ENCODE measurements at regions not wholly inside any gene's neighbourhood (a gene's known extent, or its start where the extent isn't known, plus 50 kb on each side); places are given as distances from the start of the nearest gene placed in this dataset.
"Not testable (repeated sequence)": the region's sequence is repeated elsewhere in the genome, so short reads cannot be mapped to it uniquely, and the experiment has no call there.

DNA sequence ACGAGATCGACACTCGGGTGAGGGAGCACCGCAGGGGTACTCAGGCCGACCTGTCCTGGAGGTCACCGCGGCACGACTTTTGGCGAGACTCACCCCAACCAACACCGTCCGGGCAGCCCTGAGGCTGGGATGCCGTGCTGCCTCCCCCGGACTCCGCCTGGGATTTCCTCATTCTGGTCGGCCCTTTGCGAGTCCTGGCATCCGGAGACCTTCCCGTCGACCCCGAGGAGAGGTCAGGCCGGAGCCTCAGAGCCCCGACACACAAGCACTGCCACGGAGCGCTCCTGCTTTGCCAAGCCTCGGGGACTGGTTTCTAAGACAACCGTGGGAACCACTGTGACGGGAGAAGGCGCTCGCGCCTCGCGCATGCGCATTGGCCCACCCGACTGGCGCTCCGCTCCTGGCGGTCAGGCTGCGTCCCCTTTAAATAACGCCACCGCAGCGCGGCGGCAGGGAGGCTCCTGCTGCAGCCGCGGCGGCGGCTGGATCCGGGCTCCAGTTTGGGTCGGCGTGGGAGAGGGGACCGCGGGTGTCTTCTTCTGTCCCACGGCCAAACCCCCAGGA is 166.4 kb upstream of the ZNF337 start:
- Histone ChIP-seq H3K27ac (peak overlapping the region in 1 of 4 donors; percentile 45), H3K4me1 (peaks cover 31 to 66% (median 44%) of the 10 kb centered on the region in 4 donors), H3K4me3 (peak overlapping the region; percentile 1 to 54 (median 48))
- TF ChIP-seq, protein P1, sequence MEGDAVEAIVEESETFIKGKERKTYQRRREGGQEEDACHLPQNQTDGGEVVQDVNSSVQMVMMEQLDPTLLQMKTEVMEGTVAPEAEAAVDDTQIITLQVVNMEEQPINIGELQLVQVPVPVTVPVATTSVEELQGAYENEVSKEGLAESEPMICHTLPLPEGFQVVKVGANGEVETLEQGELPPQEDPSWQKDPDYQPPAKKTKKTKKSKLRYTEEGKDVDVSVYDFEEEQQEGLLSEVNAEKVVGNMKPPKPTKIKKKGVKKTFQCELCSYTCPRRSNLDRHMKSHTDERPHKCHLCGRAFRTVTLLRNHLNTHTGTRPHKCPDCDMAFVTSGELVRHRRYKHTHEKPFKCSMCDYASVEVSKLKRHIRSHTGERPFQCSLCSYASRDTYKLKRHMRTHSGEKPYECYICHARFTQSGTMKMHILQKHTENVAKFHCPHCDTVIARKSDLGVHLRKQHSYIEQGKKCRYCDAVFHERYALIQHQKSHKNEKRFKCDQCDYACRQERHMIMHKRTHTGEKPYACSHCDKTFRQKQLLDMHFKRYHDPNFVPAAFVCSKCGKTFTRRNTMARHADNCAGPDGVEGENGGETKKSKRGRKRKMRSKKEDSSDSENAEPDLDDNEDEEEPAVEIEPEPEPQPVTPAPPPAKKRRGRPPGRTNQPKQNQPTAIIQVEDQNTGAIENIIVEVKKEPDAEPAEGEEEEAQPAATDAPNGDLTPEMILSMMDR (IDR thresholded peaks at IDR 0.05): peak in 2 of 6 experiments; percentile 21 to 46
- H3K9me3 ChIP-seq, H3K27me3 ChIP-seq, H3K36me3 ChIP-seq: not testable (repeated sequence)
- DNase-seq: peak; percentile 89 to 99
- ATAC-seq (ENCODE audit: low FRiP score in 2 of 2): peak in 1 of 2 donors; percentile 64
- 0% methylated on average over 10 to 14 of the region's 53 CpGs for WGBS, 2 donors

DNA sequence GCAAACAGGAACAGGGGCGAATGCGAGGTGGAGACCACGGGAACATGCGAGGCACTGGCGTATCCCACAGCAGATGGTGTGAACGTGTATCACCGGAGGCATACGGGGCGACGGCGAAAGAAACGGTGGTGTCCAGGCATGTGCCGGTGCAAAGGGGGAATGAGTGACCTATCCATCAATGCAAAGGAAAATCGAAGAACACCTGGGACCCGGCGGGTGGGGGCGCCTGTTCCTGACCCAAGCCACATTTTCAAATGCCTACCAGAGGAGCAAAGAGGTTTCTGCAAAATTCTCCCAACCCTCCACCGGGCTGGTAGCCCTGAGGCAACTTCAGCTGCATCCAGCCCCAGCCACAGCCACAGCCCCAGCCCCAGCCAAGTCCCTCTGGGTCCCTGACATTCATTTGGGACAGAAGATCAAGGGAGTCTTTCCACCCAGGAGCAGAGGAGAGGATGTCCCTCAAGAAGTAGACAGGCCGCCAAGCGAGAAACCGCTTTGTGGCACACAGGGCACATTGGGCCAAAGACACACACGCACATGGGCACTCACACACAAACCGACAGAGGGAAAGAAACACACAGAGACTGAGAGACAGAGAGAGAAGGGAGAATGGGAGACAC is 164.0 kb upstream of the ZNF337 start:
- Histone ChIP-seq H3K4me3 (no peak overlapping the region), H3K4me1 (peaks cover 28 to 57% (median 40%) of the 10 kb centered on the region in 4 donors), H3K9me3 (no peaks in the 10 kb centered on the region), H3K36me3 (no peaks in the 10 kb centered on the region), H3K27ac (no peak overlapping the region), H3K27me3 (peaks cover 0 to 8% (median 3%) of the 10 kb centered on the region in 4 donors)
- DNase-seq (peak in 1 of 2 donors; percentile 54), ATAC-seq (ENCODE audit: low FRiP score in 2 of 2) (no peak)
- 45 to 57% methylated on average over 23 of the region's 23 CpGs for WGBS, 2 donors
- TF ChIP-seq EP300 (IDR thresholded peaks at IDR 0.05) (no peak), POLR2AphosphoS5 (IDR thresholded peaks at IDR 0.05) (no peak), POLR2A (IDR thresholded peaks at IDR 0.05) (no peak)
- TF ChIP-seq, protein P1 (IDR thresholded peaks at IDR 0.05): no peak

DNA sequence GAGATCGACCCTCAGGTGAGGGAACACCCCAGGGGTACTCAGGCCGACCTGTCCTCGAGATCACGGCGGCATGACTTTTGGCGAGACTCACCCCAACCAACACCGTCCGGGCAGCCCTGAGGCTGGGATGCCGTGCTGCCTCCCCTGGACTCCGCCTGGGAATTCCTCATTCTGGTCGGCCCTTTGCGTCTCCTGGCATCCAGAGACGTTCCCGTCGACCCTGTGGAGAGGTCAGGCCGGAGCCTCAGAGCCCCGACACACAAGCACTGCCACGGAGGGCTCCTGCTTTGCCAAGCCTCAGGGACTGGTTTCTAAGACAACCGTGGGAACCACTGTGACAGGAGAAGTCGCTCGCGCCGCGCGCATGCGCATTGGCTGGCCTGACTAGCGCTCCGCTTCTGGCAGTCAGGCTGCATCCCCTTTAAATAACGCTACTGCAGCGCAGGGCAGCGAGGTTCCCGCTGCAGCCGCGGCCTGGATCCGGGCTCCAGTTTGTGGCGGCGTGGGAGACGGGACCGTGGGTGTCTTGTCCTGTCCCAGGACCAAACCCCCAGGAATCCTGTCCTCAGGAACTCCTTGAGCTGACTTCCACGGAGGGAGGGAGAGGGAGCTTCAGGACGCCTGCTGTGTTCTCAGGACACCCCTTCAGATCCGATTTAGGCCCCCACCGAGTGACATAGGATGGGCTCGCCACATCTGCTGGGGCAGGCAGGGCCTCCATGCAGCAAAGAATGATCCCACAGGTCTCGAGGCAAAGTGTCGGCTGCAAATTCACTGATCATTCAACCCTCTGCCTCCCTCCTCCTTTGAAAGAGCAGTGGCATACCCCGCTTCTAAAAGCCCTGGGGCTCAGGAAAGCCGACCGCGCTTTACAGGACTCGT is 163.2 kb upstream of the ZNF337 start:
- Histone ChIP-seq H3K27me3 (peaks cover 0 to 8% (median 3%) of the 10 kb centered on the region in 4 donors), H3K27ac (peak overlapping the region in 1 of 4 donors; percentile 32), H3K4me3 (peak overlapping the region in 2 of 4 donors; percentile 29 to 32), H3K9me3 (no peaks in the 10 kb centered on the region), H3K36me3 (no peaks in the 10 kb centered on the region), H3K4me1 (peaks cover 25 to 51% (median 37%) of the 10 kb centered on the region in 4 donors)
- ATAC-seq (ENCODE audit: low FRiP score in 2 of 2) (peak; percentile 44 to 54), DNase-seq (peak; percentile 60 to 96)
- TF ChIP-seq POLR2A (IDR thresholded peaks at IDR 0.05) (no peak), POLR2AphosphoS5 (IDR thresholded peaks at IDR 0.05) (no peak), EP300 (IDR thresholded peaks at IDR 0.05) (no peak)
- TF ChIP-seq, protein P1 (IDR thresholded peaks at IDR 0.05): no peak
- WGBS, 2 donors: 30 to 38% methylated on average over 21 to 41 of the region's 51 CpGs

DNA sequence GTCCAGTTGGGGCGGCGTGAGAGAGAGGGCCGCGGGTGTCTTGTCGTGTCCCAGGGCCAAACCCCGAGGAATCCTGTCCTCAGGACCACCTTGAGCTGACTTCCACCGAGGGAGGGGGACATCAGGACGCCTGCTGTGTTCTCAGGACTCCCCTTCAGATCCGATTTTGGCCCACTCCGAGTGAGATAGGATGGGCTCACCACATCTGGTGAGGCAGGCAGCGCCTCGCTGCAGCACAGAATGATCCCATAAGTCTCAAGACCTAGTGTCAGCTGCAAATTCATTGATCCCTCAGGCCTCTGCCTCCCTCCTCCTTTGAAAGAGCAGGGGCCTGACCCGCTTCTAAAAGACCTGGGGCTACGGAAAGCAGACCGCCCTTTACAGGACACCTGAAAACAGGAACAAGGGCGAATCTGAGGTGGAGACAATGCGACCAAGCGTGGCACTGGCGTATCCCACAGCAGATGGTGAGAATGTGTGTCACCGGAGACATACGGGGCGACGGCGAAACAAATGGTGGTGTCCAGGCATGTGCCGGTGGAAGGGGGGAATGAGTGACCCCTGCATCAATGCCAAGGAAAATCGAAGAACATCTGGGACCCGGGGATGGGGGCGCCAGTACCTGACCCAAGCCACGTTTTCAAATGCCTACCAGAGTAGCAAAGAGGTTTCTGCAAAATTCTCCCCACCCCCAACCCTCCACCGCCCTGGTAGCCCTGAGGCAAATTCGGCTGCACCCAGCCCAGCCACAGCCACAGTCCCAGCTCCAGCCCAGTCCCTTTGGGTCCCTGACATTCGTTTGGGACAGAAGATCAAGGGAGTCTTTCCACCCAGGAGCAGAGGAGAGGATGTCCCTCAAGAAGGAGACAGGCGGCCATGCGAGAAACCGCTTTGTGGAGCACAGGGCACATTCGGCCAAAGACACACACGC is 162.1 kb upstream of the ZNF337 start:
- peaks cover 23 to 48% (median 36%) of the 10 kb centered on the region in 4 donors for H3K4me1 ChIP-seq
- H3K4me3 ChIP-seq: peak overlapping the region in 2 of 4 donors; percentile 22 to 28
- TF ChIP-seq, protein P1 (IDR thresholded peaks at IDR 0.05): no peak
- TF ChIP-seq EP300 (IDR thresholded peaks at IDR 0.05) (no peak), POLR2AphosphoS5 (IDR thresholded peaks at IDR 0.05) (no peak), POLR2A (IDR thresholded peaks at IDR 0.05) (no peak)
- DNase-seq (peak in 1 of 2 donors; percentile 43), ATAC-seq (ENCODE audit: low FRiP score in 2 of 2) (no peak)
- 60 to 66% methylated on average over 23 to 37 of the region's 37 CpGs for WGBS, 2 donors
- H3K36me3 ChIP-seq: no peaks in the 10 kb centered on the region
- no peaks in the 10 kb centered on the region for H3K9me3 ChIP-seq
- peaks cover 0 to 8% (median 3%) of the 10 kb centered on the region in 4 donors for H3K27me3 ChIP-seq
- H3K27ac ChIP-seq: no peak overlapping the region

DNA sequence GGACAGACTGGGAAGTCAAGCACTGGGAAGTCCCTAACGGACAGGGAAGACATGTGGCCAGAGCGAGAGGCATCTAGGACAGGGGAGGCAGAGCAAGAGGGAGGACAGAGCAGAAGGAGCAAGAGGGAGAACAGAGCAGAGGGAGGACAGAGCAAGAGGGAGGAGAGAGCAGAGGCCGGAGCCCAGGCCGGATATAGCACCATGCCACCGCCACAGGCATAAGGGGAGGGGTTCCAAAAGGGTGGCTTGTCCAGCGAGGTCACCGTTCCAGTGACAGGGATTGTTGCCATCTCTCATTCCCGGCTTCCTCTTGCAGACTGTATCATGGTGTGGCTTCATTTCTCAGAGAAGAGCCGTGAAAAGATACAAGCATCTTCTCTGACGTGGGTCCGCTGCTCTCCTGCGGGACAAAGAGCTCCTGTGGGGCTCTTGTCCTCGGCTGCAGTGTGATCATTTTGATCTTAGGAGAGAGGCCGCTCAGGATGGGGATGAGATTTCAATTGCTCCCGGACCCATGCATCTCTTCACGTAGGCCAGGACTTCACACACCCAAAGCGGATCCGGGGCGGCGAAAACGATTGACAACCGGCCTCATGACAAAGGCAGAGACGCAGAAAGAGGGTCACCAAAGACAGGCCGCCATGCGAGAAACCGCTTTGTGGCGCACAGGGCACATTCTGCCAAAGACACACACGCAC is 160.6 kb upstream of the ZNF337 start:
- H3K36me3 ChIP-seq; ATAC-seq (ENCODE audit: low FRiP score in 2 of 2); H3K27me3 ChIP-seq; H3K27ac ChIP-seq; H3K4me3 ChIP-seq; H3K9me3 ChIP-seq: not testable (repeated sequence)
- WGBS, 2 donors: 92% methylated on average over 28 of the region's 28 CpGs
- peak in 1 of 2 donors; percentile 38 for DNase-seq
- peaks cover 20 to 36% (median 26%) of the 10 kb centered on the region in 4 donors for H3K4me1 ChIP-seq

Data from upper lobe of left lung (tissue), 6 donors.